Hematopoietic multipotent progenitor cell treated with erythropoietin and hydrocortisone succinate and interleukin-3 and kit ligand, for 6 days (in vitro differentiated cells): ENCODE measurements at regions not wholly inside any gene's neighbourhood (a gene's known extent, or its start where the extent isn't known, plus 50 kb on each side); places are given as distances from the start of the nearest gene placed in this dataset.

Source experiments
- DNase-seq: peaks from one replicate; pipeline ENCODE4 v3.0.0-alpha.2; 2015

DNA sequence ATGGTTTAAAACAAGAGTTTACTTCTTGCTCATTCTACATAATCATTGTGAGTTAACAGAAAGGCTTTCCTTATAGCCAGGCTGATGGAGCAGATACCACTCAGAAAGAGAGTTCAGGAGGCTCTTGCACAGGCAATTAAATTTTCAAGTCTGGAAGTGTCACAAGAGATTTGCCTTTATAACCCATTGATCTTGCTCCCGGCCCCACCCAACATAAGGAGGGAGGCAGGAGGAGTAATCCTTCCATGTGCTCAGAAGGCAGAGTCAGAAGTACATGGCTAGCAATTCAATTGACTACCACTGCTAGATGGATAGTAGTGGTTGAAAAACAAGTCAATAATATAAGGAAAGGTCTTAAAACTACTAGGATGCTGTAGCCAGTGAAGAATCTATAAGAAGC is 346.3 kb upstream of the CDH11 start:
- DNase-seq: no peak

DNA sequence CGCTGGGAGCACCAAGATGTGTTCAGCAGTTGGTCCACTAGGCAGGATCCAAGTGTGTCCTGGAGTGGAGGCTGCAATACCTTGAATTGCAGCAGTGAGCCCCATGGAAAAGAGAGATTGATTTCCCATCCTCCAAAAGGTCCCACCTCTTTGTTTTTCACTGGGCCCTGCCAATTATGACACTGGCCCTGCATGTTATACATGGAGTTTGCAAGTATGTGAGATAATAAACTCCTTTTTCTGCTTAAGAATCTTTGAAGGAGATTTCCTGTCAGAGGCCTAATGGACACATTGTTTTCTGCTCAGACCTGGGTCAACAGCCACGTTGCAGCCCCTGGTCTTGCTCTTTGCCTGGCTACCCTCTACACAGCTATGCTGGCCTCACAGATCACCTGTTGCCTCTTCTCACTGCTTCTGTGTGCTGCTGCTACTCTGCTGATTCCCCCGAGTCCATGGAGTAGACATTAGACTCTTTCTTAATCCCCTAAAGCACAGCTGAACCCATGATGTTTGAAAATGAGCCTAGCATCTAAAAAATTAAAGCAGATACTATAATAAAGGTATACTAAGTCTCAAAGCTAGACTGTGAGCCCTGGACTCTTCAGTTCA is 341.9 kb upstream of the CDH11 start:
- no peak for DNase-seq

GRCh38 chr16:65457084-65457483 is 335.2 kb upstream of the CDH11 start:
- DNase-seq: no peak

GRCh38 chr16:65455761-65456160 is 333.9 kb upstream of the CDH11 start:
- DNase-seq: no peak

DNA sequence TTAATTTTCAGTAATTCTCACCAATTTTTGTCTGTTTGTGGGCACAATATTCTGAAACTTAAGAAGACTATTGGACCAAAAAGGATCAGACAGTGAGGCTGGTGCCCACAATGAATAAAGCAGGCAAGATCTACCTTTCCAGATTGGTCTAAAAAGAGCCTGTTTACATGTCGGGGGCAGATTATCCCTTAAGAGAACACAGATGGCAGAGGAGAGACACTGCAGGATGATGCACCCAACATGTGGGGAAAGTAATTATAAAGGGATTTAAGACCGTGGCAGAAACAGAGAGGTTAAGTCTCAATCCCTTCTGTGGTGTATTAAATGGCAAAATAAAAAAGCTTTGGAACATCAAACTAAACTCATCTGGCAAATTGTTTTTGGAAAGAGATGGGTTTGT is 331.8 kb upstream of the CDH11 start:
- DNase-seq: no peak

- no peak for DNase-seq
These were observed 327.7 kb upstream of the CDH11 start for GRCh38 chr16:65449526-65449925.

- no peak for DNase-seq
These were observed 324.6 kb upstream of the CDH11 start for GRCh38 chr16:65446427-65446826.

DNA sequence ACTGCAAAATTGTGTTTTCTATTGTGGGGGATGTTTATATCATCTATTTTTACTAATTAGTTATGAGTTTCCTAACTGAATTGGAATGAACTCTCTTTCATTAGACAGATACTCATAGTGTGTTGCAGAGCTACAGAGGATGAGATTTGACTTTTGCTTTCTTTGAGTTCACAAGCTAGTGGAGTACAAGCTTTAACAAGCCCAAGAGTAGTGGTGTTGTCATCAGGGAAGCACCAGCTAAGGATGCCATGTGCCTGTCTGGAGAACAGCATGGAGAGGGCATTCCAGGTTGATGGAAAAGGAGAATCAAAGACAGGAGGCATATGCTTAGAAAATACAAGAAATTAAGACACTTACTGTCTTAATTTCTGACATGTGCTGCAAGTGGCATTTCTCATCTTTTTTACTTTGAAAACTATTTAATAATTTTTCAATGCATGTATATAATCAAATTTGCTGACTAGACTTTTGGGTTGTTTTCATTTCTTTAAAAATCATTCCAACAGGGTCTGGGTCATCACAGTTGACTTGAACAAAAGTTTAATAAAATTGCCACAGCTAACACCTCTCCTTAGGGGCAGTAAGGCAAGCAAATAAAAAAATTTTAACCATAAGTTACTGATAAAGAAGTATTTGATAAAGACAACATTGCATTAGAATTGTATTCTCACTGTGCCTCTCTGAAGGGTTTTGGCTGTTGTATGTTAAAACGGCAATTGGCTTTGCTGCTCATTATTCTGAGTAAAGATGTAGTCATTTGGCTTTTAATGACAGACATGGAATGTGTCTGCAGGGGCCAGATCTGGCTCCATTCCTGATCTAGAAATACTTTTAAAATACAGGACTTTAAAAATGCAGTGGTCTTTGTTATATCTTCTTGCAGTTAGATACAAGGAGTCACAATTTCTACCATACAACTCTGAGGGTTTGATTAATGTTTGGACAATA is 323.7 kb upstream of the CDH11 start:
- DNase-seq: no peak

- DNase-seq: no peak
These were observed 319.6 kb upstream of the CDH11 start for GRCh38 chr16:65441501-65441900.

DNA sequence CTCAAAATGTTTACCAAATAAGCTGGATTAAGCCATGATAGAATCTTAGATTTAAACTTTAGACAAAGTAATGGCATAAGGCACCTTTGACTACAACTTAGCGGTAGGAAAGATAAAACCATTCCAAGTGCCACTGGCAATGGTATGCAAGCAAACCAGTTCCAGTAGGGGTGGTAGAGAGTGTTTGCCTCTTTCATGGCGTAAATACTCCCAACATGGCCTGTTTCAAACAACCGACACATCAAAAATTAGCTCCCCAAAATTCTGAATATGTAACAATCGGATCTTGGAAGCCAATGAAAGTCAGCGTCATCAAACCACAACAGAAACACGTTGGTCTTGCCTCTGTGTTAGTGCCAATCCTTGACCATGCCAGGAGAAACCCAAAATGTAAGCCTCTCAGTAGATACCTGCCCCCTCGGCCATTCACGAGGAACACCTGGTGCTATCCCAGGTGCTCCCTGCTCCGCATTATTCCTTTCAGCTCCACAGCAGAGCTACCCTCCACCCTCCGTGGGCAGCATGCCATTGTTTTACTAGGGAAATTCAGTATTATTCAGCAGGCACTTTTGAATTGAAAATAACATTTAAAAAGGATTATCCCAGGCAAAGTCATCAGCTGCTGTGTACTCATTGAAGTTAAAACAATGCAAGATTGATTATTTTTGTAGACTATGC is 307.8 kb upstream of the CDH11 start:
- DNase-seq: no peak

DNA sequence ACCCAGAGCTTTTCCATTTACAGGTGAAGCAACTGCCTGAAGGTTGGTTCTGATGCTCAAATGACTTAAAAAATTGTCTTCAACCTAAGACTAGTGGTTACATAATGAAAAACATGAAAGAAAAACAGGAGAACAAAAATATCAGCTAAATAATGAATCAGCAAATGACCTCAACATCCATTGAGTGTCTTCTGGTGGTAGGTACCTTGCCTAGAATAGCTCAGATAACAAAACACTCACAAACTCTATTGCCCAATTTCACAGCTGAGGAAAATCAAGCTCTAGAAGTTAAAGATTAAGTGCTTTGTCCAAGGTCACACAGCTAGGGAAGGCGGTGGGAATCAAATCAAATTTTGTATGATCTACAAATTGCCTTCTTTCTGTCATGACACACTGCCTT is 304.6 kb upstream of the CDH11 start:
- DNase-seq: no peak

DNA sequence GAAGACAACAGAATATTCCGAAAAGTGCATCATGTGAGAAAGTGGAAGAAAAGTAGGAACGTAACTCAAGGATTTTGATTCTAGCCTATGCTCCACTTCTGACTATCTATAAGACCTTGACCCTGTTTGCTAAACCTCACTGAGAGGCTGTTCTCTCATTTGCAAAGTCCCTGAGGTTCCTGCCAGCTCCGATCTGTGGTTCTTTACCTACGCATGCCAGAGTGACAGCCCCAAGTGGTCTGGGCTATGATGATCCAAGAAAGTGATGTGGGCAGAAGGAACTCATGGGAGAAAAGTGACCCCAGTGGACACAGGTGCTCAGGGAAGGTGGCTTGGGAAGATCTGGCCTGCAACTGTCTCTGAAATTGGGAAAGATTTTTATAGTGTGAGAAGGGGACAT is 301.1 kb upstream of the CDH11 start:
- DNase-seq: no peak

- no peak for DNase-seq
These were observed 299.7 kb upstream of the CDH11 start for GRCh38 chr16:65421596-65421995.

DNA sequence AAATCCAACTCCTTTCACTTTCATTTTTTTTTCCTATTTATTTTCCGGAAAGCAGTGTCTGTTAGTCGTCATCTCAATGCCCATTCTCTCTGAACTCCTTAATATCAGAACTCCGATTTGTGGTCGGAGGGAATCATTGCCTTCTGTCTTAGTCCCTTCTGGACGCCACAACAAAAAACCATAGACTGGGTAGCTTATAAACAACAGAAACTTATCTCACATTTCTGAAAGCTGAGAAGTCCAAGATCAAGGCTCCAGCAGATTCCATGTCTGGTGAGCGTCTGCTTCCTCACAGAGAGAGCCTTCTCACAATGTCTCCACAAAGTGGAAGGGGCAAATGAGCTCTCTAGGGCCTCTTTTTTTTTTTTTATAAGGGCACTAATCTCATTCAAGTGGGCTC is 296.6 kb upstream of the CDH11 start:
- DNase-seq: no peak

GRCh38 chr16:65415460-65415859 is 293.6 kb upstream of the CDH11 start:
- no peak for DNase-seq

- DNase-seq: no peak
These were observed 292.6 kb upstream of the CDH11 start for GRCh38 chr16:65414284-65414984.

- no peak for DNase-seq
These were observed 292.0 kb upstream of the CDH11 start for GRCh38 chr16:65413861-65414260.

GRCh38 chr16:65410801-65411200 is 288.9 kb upstream of the CDH11 start:
- no peak for DNase-seq

- no peak for DNase-seq
These were observed 287.6 kb upstream of the CDH11 start for GRCh38 chr16:65409510-65409909.

GRCh38 chr16:65406933-65407332 is 285.1 kb upstream of the CDH11 start:
- no peak for DNase-seq

DNA sequence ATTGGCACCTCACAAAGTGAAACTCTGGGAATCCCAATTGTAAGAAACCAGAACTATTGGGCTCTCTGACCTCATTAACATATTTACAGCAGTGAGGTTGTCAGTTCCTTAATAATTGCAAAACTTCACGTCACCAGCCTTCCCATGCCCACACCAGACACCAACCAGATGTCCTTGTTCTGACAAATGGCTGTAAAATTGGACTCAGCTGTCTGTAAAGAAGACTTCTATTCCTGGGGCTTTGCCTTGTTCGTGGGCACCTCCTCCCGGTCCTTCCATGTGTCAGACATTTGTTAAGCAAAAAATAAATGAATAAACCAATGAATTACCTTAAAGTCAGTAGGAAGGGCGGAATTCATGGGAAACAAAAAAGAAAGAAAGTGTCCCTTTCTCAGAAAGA is 284.3 kb upstream of the CDH11 start:
- DNase-seq: no peak

DNA sequence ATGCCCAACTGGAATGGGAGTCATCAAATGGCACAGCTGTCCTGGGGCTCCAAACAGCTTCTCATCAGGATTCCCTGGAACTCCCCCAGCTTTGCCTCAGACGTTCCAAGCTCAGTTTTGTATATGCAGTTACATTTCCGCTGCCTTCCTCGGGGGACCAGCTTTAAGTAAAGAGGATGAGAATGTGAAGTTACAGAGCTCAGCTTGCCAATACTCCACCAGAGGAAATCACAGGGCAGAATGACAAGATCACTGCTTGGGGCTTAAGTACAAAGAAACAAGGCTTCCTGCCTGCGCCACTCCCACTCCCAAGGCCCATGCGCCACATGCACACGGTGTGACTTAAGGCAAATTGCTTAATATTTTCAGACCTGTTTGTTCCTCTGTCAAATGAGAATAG is 272.4 kb upstream of the CDH11 start:
- DNase-seq: no peak

- DNase-seq: no peak
These were observed 271.1 kb upstream of the CDH11 start for GRCh38 chr16:65392806-65393565.
